SK-MEL-5 (cell line): ENCODE measurements at regions not wholly inside any gene's neighbourhood (a gene's known extent, or its start where the extent isn't known, plus 50 kb on each side); places are given as distances from the start of the nearest gene placed in this dataset.

Source experiments
- DNase-seq: peaks from one replicate; pipeline ENCODE4 v3.0.0-alpha.2; 2016; ENCODE audit warnings: low read depth, low spot score
- in situ Hi-C: cut with HindIII; loops from 2 replicates; pipeline ENCODE4 v1.10.0; 2016; ENCODE audit warnings: low sequenced_read_pairs, high pct_unique_total_duplicates, low pct_unique_long_range_greater_than_20kb

- no peak for DNase-seq
- in situ Hi-C loops = no loop called here
Measured at GRCh38 chr6:139759086-139759485, 384.6 kb upstream of the CITED2 start.

GRCh38 chr6:139758209-139758611 lies 383.8 kb upstream of the CITED2 start:
- in situ Hi-C loops = no loop called here
- no peak for DNase-seq

GRCh38 chr6:139757784-139758183 lies 383.3 kb upstream of the CITED2 start:
- no peak for DNase-seq
- in situ Hi-C loops = no loop called here

DNA sequence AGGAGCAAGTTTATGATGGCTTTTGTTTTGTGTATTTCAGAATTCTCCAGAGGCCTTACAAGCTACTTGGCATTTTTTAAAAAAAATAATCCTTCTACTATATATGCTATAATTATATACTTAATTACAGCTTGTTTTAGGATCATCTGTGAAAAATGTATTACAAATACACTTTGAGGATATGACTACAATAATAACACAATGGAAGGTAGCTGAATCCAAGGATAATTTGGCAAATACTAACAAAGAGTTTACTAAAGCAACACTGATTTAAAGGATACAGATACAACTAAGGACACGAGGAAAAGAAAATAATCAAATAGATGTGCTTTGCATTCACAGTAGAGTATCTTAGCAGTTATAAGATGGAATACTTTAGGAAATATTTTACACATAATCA lies 381.9 kb upstream of the CITED2 start:
- in situ Hi-C loops = no loop called here
- DNase-seq = no peak

GRCh38 chr6:139754898-139755775 lies 380.7 kb upstream of the CITED2 start:
- in situ Hi-C loops = no loop called here
- DNase-seq = no peak

DNA sequence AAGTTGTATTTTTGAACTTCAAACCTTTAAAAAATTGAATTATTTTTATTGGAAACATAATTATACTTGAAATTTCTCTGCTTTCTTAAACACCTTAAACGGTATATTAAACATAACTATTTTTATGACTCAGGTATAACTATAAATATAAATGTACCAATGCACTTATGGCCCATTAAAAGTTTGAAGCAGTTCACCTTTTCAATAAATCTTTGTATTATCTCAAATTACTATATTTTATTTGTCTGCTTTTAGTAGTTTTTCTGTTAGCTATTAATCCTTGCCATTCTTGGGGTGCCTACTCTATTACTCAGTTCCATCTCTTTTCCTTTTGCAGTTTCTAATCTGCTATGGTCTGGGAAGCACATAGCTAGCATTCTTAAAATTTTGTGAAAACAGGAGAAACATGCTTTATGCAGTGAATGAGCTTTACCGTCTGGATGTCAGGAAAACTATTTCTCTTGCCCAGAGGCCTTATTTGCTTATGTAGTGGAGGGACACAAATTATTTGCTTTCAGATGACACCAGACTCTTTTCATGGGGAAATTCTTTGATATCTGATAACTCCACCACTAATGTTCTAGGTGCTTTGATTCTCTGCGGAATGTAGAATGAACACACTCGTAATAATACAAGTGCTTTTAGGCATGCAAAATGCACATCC lies 378.9 kb upstream of the CITED2 start:
- no peak for DNase-seq
- in situ Hi-C loops = no loop called here

GRCh38 chr6:139752086-139752485 lies 377.6 kb upstream of the CITED2 start:
- in situ Hi-C loops = no loop called here
- DNase-seq = no peak

GRCh38 chr6:139751179-139751578 lies 376.7 kb upstream of the CITED2 start:
- no peak for DNase-seq
- in situ Hi-C loops = no loop called here

- in situ Hi-C loops = no loop called here
- DNase-seq = no peak
Measured at GRCh38 chr6:139748353-139749146, 374.1 kb upstream of the CITED2 start.

DNA sequence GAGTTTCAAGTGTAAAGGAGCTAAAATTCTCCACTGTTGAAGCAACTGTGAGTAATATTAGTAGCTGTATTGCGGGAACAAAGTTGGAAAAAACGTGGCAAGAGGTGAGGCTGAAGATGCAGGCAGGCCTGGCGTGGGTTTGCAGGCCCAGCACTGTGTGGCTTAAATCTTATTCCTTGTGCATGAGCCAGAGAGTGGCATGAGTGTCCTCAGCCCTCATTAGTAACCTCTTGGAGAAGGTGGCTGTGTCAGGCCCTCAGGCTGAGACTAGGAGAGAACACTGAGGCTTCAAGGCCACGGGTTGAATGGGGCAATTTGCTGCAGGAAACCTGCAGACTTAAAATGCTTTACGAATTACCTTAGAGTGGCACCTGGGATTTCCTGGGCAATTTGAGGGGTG lies 372.7 kb upstream of the CITED2 start:
- no peak for DNase-seq
- in situ Hi-C loops = no loop called here

DNA sequence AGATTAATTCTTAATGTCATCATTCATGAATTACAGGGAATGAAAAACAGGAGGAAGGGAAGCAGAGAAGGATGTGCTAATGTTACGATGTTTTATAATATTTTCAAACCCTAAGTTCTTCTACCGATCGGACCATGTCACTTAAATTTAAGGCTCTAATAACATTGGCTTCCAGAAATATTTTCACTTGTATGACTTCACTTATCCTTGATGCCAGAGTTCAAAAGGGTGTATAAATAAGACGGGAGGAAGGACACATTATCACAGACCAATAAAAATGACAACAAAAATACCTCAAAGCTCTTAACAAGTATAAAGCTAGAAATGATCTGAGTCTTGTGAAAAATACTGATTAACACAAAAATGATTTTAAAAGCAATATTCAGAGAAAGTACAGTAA lies 370.4 kb upstream of the CITED2 start:
- in situ Hi-C loops = no loop called here
- DNase-seq = no peak

DNA sequence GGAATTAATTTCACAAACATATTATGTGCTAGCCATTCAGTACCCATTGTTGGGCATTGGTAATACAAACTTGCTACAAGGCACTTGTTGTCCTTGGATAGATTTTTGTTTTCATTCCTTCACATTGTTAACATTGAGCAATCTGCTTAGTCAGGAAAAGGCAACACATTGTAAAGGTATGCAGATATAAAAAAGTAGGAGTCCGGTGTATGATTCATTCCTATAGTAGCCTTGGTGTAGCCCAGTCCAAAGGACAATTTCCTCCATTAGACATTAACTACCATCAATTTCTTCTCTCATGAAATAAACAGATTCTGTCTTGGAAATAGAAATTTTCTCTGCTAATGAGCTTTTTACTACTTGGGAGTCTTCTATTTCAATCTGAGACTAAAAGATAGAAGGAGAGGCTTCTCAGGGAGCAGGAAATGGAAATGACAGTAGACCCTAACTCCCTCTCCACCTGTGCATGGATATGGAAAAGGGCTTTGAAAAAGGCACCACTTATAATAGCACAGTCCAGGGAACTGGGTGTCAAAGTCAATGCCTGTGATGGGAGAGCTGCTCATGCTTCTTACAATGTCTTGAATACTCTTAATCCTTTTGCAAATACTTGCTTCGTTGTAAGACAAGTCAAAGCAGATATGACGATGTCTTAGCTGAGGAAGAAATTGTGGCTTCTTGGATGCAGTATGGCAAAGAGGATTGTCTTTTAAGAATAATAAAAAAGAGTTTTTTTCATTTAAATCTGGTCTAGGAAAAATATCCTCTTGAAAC lies 369.4 kb upstream of the CITED2 start:
- no peak for DNase-seq
- in situ Hi-C loops = no loop called here

DNA sequence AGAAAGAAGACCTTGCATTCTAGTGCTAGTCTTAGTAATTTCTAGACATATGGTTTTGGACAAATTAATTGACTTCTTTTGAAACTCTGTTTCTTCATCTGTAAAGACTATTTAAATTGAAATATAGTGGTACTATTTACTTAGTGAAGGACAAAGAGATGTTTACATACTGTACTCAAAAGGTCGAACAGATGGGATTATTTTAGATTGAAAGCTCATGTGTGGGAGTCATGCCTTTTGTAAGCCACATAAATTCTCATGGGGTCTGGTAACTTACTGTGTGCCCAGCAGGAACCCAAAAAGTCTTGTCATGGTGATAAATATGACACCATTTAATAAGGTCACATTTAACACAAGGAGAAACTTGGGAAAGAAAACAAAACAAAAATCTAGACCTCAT lies 368.2 kb upstream of the CITED2 start:
- in situ Hi-C loops = no loop called here
- no peak for DNase-seq

- in situ Hi-C loops = no loop called here
- no peak for DNase-seq
Measured at GRCh38 chr6:139738801-139739455, 364.5 kb upstream of the CITED2 start.

- in situ Hi-C loops = no loop called here
- DNase-seq = no peak
Measured at GRCh38 chr6:139736325-139736906, 362.0 kb upstream of the CITED2 start.

- DNase-seq = peak; percentile 30
- in situ Hi-C loops = no loop called here
Measured at GRCh38 chr6:139732451-139732850, 358.0 kb upstream of the CITED2 start.
